Lower leg skin (tissue), 4 donors: ENCODE measurements at regions not wholly inside any gene's neighbourhood (a gene's known extent, or its start where the extent isn't known, plus 50 kb on each side); places are given as distances from the start of the nearest gene placed in this dataset.

Experiments
- DNase-seq, 2 donors: peaks; one replicate each; pipeline ENCODE4 v3.0.0-alpha.2; 2019; ENCODE audit warnings: low spot score in 2 of 2
- H3K4me3 ChIP-seq: fragments of 200-600 bp; sonication (generic); 2 replicates; pipeline ENCODE4 v1.5.1; 2017; ENCODE audit warnings: mild to moderate bottlenecking, low read depth; ENCODE audit not compliant: poor library complexity, severe bottlenecking
- CTCF ChIP-seq, 3 donors: fragments of 450-650 bp; IDR thresholded peaks; one replicate each; pipeline ENCODE4 v1.5.1; 2016; ENCODE audit warnings: antibody characterized with exemption in 3 of 3, mild to moderate bottlenecking in 3 of 3, moderate library complexity in 2 of 3
- POLR2A ChIP-seq, 2 donors: fragments of 450-650 bp; IDR thresholded peaks; one replicate each; pipeline ENCODE4 v1.6.1; 2016 to 2017; ENCODE audit warnings: antibody characterized with exemption in 2 of 2, mild to moderate bottlenecking in 1 of 2, moderate library complexity in 1 of 2
- WGBS, 2 donors: methylation state at CpG; one replicate each; pipeline ENCODE4 v1.1.5; 2018; 5-methylcytosine and 5-hydroxymethylcytosine counted together
- intact Hi-C: fragments of 100-400 bp; cut with DNase I; formaldehyde crosslinking; loops from one replicate; pipeline ENCODE4 v1.15.0; 2023; ENCODE audit warnings: low total_unique reads

- WGBS, 2 donors, result 77 to 93% methylated on average over 1 of the region's 1 CpG
- intact Hi-C loops, result no loop called here
- H3K4me3 ChIP-seq, result no peak overlapping the region
- no peak for DNase-seq
- TF ChIP-seq CTCF (IDR thresholded peaks at IDR 0.05) (no peak), POLR2A (IDR thresholded peaks at IDR 0.05) (no peak)
Observed at GRCh38 chr13:40290758-40291157, 375.7 kb downstream of the FOXO1 start.

- no peak overlapping the region for H3K4me3 ChIP-seq
- no peak for DNase-seq
- intact Hi-C loops, result no loop called here
- 92 to 96% methylated on average over 5 of the region's 5 CpGs for WGBS, 2 donors
- TF ChIP-seq CTCF (IDR thresholded peaks at IDR 0.05), result no peak
- TF ChIP-seq POLR2A (IDR thresholded peaks at IDR 0.05), result no peak
Observed at GRCh38 chr13:40292108-40292507, 374.3 kb downstream of the FOXO1 start.

GRCh38 chr13:40292536-40292935, 373.9 kb downstream of the FOXO1 start:
- TF ChIP-seq POLR2A (IDR thresholded peaks at IDR 0.05), result no peak
- no peak for TF ChIP-seq CTCF (IDR thresholded peaks at IDR 0.05)
- no peak overlapping the region for H3K4me3 ChIP-seq
- WGBS, 2 donors, result 72 to 79% methylated on average over 4 of the region's 4 CpGs
- DNase-seq, result no peak
- intact Hi-C loops, result no loop called here

GRCh38 chr13:40302351-40302750, 364.1 kb downstream of the FOXO1 start:
- intact Hi-C loops, result no loop called here
- H3K4me3 ChIP-seq, result no peak overlapping the region
- TF ChIP-seq CTCF (IDR thresholded peaks at IDR 0.05), result no peak
- no peak for TF ChIP-seq POLR2A (IDR thresholded peaks at IDR 0.05)
- DNase-seq, result no peak

GRCh38 chr13:40304391-40304790, 362.1 kb downstream of the FOXO1 start:
- 59 to 75% methylated on average over 3 of the region's 3 CpGs for WGBS, 2 donors
- no peak for DNase-seq
- no peak overlapping the region for H3K4me3 ChIP-seq
- TF ChIP-seq POLR2A (IDR thresholded peaks at IDR 0.05), result no peak
- intact Hi-C loops, result no loop called here

GRCh38 chr13:40306817-40307216, 359.6 kb downstream of the FOXO1 start:
- intact Hi-C loops, result no loop called here
- TF ChIP-seq CTCF (IDR thresholded peaks at IDR 0.05) (no peak), POLR2A (IDR thresholded peaks at IDR 0.05) (no peak)
- DNase-seq, result no peak
- H3K4me3 ChIP-seq, result no peak overlapping the region
- 84 to 93% methylated on average over 2 of the region's 2 CpGs for WGBS, 2 donors
